ENCODE measurements at regions not wholly inside any gene's neighbourhood (a gene's known extent, or its start where the extent isn't known, plus 50 kb on each side); places are given as distances from the start of the nearest gene placed in this dataset.

DNA sequence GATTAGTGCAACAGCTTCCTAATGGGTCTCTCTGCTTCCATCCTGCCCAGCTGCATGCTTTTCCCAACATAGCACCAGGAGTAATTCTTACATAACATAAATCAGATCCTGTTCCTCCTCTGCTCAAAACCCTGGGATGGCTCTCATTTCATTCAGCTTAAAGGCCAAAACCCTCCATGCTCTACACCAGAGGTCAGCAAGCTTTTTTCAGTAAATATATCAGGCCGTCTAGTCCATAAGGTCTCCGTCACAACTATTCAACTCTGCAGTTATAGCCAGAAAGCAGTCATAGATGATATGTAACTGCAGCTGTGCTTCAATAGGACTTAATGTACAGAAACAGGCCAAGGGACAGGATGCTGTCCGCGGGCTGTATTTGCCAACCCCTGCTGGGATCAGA, 202.8 kb upstream of the UBE2E2 start:
- in situ Hi-C loops (cut with HindIII; ENCODE audit: low sequenced_read_pairs): no loop called here

GRCh38 chr3:23002151-23002550, 201.0 kb upstream of the UBE2E2 start:
- DNase-seq (ENCODE audit: low read depth, low spot score): no peak
- H3K4me3 ChIP-seq (ENCODE audit: low read depth, low read length): no peak overlapping the region
- no peak for TF ChIP-seq CTCF (IDR thresholded peaks at IDR 0.05; ENCODE audit: low read depth, low read length)
- in situ Hi-C loops (cut with HindIII; ENCODE audit: low sequenced_read_pairs): no loop called here

More for the DNA sequence above, 202.8 kb upstream of the UBE2E2 start:
- no peak for DNase-seq (ENCODE audit: low read depth, low spot score)
- TF ChIP-seq CTCF (IDR thresholded peaks at IDR 0.05; ENCODE audit: low read depth, low read length): no peak
- no peak overlapping the region for H3K4me3 ChIP-seq (ENCODE audit: low read depth, low read length)

DNA sequence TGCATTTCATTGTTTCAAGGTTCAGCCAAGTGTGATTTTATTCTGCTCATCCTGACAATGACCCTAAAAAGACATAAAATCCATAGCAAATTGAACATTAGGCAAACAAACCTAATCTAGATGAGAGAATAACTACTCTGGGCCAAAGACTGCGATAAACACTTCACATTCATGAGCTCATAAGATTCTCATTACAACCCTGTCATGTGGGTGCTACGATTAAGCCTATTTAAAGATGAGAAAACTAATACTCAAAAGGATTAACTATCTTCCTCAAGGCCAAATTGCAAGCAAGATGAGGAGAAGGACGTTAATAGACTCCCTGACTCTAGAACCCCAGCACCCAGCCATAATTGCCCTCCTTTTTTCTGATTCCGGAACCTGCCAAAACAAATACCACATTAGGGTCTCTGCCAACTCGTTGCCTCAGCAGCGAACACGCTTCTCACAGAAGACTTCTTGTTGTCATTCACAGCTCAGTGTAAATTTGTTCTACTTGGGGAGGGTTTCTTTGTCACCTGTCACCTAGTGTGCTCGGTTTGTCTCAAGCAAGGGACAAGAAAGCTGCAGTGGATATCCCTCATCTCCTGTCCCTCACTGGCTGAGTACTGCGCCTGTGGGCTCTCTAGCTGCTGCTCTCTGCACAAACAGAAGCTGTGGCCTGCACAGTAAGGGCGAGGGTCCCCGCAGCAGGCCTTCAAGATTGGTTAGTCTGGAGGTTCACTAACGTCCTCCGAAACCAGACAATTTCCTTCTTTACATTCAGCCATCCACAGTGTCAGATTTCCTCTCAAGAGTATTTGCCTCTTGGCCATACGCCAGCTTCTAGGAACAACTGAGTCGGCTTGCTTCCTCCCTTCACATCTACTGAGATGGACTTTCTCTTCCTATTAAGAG, 200.0 kb upstream of the UBE2E2 start:
- in situ Hi-C loops (cut with HindIII; ENCODE audit: low sequenced_read_pairs): no loop called here
- TF ChIP-seq CTCF (IDR thresholded peaks at IDR 0.05; ENCODE audit: low read depth, low read length): no peak
- peak; percentile 63 for DNase-seq (ENCODE audit: low read depth, low spot score)
- no peak overlapping the region for H3K4me3 ChIP-seq (ENCODE audit: low read depth, low read length)

DNA sequence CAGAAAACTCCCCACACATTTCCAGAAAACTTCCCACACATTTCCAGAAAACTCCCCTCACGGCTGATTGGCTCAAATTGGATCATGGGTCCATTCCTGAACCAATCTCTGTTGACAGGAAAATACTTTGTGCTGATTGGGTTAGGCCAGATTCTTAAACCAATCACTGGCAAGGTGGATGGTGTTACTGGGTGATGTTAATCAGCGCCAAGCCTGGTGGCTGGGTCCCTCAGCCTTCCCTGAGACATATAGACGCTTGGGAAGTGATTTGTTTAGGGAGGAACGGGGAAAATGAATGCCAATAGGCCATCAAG, 199.4 kb upstream of the UBE2E2 start:
- no peak overlapping the region for H3K4me3 ChIP-seq (ENCODE audit: low read depth, low read length)
- no peak for DNase-seq (ENCODE audit: low read depth, low spot score)
- TF ChIP-seq CTCF (IDR thresholded peaks at IDR 0.05; ENCODE audit: low read depth, low read length): no peak
- in situ Hi-C loops (cut with HindIII; ENCODE audit: low sequenced_read_pairs): no loop called here

DNA sequence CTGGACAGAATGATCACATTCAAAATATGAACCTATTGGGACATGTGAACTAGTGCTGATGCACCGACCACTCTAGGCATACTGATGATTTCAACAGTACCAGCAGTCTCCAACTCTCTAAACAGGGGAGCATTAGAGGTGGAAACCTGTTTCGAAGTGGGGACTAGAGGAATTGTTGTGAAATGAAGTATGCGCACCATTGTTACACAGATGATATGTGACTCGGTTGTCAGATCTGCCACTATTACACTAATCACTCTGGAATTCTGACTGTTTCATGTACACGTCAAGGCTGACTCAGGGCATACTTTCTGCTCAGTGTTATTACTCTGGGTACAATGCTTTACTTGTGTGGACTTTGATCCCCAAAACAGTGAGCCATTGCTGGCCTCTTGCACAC, 198.2 kb upstream of the UBE2E2 start:
- H3K4me3 ChIP-seq (ENCODE audit: low read depth, low read length): no peak overlapping the region
- no peak for TF ChIP-seq CTCF (IDR thresholded peaks at IDR 0.05; ENCODE audit: low read depth, low read length)
- in situ Hi-C loops (cut with HindIII; ENCODE audit: low sequenced_read_pairs): no loop called here
- peak; percentile 79 for DNase-seq (ENCODE audit: low read depth, low spot score)

DNA sequence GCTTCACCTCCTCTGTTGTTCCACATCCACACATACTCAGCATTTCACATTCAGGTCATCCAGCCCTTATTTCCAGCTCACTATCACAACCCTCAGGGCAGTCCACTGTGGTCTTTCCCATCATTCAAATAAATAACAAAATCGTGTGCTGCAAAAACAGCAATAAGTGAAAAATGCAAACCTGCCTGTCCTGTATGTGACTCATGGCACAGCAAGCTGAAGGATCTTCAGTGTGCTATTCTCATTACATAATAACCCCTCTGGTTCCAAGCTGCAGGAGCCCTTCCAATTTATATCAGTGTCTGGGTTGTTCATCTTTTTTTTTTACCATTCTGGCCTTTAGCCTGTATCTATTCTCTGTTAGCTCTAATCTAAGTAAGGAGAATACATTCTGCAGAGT, 185.3 kb upstream of the UBE2E2 start:
- peak; percentile 46 for DNase-seq (ENCODE audit: low read depth, low spot score)
- no peak for TF ChIP-seq CTCF (IDR thresholded peaks at IDR 0.05; ENCODE audit: low read depth, low read length)
- in situ Hi-C loops (cut with HindIII; ENCODE audit: low sequenced_read_pairs): no loop called here
- H3K4me3 ChIP-seq (ENCODE audit: low read depth, low read length): no peak overlapping the region

All from astrocyte of the spinal cord (primary cell).